H1 (cell line): ENCODE measurements at regions not wholly inside any gene's neighbourhood (a gene's known extent, or its start where the extent isn't known, plus 50 kb on each side); places are given as distances from the start of the nearest gene placed in this dataset.

Experiments
- KDM1A ChIP-seq: fragments of 200-600, 300-600 bp; sonication (generic); IDR thresholded peaks from 2 replicates; pipeline ENCODE4 v1.7.1; 2016; ENCODE audit warnings: mild to moderate bottlenecking, low read length, borderline replicate concordance
- POLR2A ChIP-seq, 2 experiments: IDR thresholded peaks; 1 replicate in 1 of 2; 2 replicates in 1 of 2; pipeline ENCODE4 v1.6.1; 2011; ENCODE audit warnings: low read depth in 2 of 2, low read length in 2 of 2, mild to moderate bottlenecking in 2 of 2; ENCODE audit errors: control extremely low read depth in 1 of 2

DNA sequence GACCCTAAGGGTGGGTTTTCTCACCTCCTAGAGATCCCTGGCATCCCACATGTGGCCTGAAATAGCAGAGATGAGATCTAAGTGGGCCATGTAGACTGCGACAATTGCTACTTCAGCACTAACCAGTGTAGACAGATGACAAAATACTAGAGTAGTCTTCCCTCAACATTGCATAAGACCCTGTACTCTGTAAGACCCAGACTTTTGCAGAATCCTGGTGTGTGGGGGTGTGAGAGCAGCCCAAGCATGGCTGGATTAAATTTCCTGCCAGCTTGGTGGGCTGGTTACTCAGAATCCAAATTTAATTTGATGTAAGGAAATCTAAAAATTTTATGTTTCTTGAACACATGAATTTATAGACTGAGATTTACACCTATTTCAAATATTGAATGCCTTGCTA is 88.3 kb downstream of the ZNF365 start (continued):
- TF ChIP-seq KDM1A (no peak), POLR2A (IDR thresholded peaks at IDR 0.05; ENCODE audit: control extremely low read depth in 1 of 2, low read depth in 2 of 2, low read length in 2 of 2) (no peak)
